T1000 (cell line): ENCODE measurements at regions not wholly inside any gene's neighbourhood (a gene's known extent, or its start where the extent isn't known, plus 50 kb on each side); places are given as distances from the start of the nearest gene placed in this dataset.

Experiments
- DNase-seq: peaks from one replicate; lab custom pipeline; 2025; ENCODE audit warnings: mixed read lengths; lab: John Stamatoyannopoulos, UW

DNA sequence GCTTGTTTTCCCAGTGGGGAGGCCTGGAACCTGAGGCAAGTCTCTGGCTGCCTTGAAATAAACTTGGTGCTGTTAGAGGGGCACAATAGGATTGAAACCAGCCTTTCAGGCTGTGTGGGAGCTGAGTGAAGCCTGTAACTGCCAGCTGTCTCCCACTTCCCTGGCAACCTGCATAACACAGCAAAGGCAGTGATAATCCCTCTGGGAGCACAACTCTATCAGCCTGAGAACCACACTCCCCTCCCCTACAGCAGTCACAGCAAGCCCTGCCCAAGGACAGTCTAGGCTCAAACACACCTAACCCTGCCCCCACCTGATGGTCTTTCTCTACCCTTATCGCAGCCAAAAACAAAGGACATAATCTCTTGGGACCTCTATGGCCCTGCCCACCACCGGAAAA, 683.8 kb upstream of the ATXN8OS start:
- DNase-seq: no peak

- DNase-seq: no peak
Observed at GRCh38 chr13:69418319-69418718, 689.3 kb upstream of the ATXN8OS start.

GRCh38 chr13:69410761-69411160, 696.9 kb upstream of the ATXN8OS start:
- no peak for DNase-seq

DNA sequence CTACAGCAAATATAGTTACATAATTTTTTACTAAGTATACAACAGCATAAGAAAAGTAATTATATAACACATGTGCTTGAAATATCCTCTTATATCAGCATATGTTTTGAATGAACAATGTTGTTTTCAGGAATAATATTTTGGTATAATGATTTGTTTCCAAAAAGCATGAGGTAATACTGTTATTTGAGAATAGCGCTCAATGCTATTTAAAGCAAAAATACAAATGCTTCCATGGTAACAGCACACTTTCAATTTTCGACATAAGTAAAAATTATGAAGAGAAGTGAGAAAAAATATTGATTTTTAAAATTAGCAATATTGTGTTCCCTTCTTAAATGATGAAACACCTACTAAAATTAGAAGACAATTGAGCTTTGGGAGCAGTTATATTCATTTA, 715.9 kb upstream of the ATXN8OS start:
- no peak for DNase-seq

GRCh38 chr13:69389899-69390298, 717.7 kb upstream of the ATXN8OS start:
- no peak for DNase-seq

DNA sequence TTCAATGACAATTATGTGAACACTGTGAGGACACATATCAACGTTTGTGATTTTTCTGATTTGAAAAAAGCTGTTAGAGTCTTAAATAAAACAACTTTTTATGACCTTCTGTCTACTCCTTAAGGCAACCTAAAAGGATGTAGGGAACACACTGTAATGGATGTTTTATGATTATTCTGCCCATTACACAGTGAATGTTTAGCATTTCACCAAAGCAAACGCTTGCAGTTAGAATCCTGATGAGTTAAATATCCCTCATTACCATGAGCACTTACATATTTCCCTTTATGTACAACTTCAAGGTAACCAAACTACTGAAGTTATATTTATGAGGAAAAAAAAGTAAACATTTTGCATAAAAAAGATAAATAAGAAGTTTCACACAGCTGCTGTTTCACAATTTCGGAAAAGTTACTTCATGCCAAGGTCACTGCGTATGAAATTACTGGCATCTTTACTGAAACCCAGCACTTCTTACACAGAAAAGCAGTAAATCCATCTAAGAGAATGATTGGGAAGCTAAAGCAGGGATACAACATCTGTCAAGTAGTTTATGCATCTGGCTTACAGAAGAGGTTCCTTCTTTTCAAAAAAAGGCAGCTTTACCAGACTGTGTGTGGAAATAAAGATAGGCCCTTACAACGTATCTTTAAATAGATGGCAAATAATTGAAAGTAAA, 733.7 kb upstream of the ATXN8OS start:
- DNase-seq: no peak

GRCh38 chr13:69363360-69363759, 744.3 kb upstream of the ATXN8OS start:
- DNase-seq: no peak

- no peak for DNase-seq
Observed at GRCh38 chr13:69331245-69331644, 776.4 kb upstream of the ATXN8OS start.

GRCh38 chr13:69324090-69324886, 783.3 kb upstream of the ATXN8OS start:
- no peak for DNase-seq

DNA sequence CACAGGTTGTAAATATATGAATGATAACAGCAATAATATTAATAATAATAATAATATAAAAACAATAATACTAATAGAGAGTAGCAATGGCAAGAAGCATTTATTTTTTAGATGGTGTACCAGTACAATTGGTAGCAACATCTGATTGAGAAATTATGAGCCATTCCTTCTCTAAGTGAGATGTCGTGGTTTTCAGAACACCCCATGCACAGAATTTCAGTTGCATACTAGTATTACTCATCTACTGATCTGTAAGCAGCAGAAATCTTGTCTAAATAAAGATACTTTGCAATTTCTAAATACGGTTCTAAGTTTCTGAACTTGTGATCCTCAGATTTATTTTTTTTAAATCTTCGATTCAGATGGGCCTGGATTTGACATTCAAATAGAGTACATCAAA, 788.0 kb upstream of the ATXN8OS start:
- DNase-seq: no peak

DNA sequence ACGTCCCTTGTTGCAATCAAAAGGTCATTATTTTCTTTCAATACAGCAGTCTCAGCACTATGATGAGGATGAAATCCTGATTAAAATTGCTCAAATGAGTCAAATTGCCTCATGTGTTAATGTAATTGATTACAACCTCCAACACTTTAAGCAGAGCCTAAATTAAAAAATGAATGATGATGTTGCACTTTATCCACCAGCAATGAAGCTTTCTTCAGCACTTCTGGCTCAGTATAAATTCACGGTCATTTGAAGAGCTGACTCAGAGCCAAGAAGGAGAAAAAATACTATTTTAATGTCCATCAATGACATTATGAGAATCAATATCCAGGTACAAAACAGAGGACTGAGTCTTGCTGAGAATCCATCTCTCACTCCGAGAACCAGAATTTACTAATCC, 792.6 kb upstream of the ATXN8OS start:
- DNase-seq: no peak

- DNase-seq: no peak
Observed at GRCh38 chr13:69306766-69307165, 800.9 kb upstream of the ATXN8OS start.

DNA sequence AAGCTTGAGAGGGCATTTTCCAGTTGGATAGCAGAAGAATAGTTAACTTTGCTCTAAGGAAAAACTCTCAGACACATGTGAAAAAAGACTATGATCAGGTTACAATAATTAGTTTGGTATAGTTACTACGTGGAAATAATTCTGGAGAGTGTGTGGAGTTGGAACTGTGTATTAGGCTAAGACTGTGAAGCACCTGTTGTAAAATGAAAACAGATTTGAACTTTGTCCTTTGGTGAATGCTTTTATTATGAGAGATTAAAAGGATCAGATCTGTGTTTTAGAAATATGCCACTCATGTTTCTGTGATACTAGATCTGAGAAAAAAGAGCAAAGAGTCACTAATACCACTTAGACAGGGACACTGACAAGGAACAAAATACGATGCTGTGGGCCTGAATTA, 807.5 kb upstream of the ATXN8OS start:
- no peak for DNase-seq

- no peak for DNase-seq
Observed at GRCh38 chr13:69296130-69296529, 811.5 kb upstream of the ATXN8OS start.

DNA sequence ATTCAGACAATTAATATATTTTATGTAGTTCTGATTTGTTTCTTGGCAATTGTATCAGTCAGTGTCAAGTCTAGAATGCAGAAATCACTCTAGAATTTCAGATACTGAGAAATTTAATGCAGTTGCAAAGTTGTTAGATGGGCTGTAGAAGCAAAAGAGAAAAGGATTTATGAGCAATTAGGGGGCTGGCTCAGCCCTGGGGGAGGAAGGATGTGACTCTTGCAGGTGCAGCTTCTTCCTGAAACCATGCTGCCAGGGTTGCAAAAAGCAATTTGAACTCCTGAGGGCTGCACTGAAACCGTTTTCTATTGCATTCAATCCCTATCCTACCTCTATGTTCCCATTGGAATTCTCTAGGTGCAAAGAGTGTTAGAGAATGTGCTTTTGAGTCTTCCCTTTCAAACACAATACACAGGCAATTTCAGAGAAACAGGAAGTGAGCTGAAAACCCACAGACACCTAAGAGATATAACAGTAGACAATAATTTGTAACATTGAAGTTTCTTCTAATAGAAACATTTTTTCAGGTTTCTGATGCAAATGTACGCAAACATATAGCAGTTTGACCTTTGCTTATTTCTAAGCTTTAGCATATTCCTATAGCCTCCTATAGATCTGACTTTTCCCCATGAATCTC, 814.7 kb upstream of the ATXN8OS start:
- no peak for DNase-seq

DNA sequence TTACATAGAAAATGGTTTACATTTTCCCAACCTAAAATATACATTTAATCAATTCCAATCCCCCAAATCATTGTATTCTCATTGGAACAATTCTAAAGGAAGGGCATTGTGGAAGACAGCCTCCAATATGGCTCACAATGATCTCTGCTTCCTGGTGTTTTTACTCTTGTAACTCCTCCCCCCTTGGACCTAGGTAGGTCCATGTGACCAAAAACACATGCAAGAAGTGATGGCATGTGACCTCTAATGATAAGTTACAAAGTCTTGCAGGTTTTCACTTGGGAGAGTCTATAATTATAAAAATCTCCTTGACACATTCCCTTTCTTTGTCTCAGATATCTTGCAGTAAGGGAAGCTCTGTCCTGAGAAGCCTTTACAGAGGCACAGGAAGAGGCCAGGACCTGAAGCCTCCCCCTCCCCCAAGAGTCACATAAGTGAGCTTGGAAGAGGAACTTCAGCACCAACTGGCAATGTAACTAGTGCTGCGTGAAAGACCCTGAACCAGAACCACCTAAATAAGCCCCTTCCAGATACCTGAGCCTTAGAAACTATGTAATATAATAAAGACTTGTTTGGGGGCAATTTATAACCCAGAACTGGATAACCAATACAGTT, 816.2 kb upstream of the ATXN8OS start:
- no peak for DNase-seq

GRCh38 chr13:69288026-69288425, 819.6 kb upstream of the ATXN8OS start:
- no peak for DNase-seq

- DNase-seq: no peak
Observed at GRCh38 chr13:69287050-69287698, 820.5 kb upstream of the ATXN8OS start.

- no peak for DNase-seq
Observed at GRCh38 chr13:69283837-69284236, 823.8 kb upstream of the ATXN8OS start.

- DNase-seq: no peak
Observed at GRCh38 chr13:69283301-69283700, 824.3 kb upstream of the ATXN8OS start.

- no peak for DNase-seq
Observed at GRCh38 chr13:69280399-69280798, 827.2 kb upstream of the ATXN8OS start.

GRCh38 chr13:69279213-69279612, 828.4 kb upstream of the ATXN8OS start:
- no peak for DNase-seq
